H1 (cell line): ENCODE measurements at regions not wholly inside any gene's neighbourhood (a gene's known extent, or its start where the extent isn't known, plus 50 kb on each side); places are given as distances from the start of the nearest gene placed in this dataset.

ENCODE experiments used
- CTCF ChIA-PET: fragments of 300-600 bp; sonication (Branson Sonifier 250); formaldehyde crosslinking; loops from one replicate; lab custom pipeline; 2021; ENCODE audit not compliant: partially characterized antibody; lab: Charles Lee
- POLR2A ChIA-PET: fragments of 300-600 bp; sonication (Branson Sonifier 250); formaldehyde crosslinking; loops from one replicate; lab custom pipeline; 2021; ENCODE audit warnings: inconsistent platforms; ENCODE audit not compliant: partially characterized antibody; lab: Charles Lee
- DNase-seq, 2 experiments: peaks; one replicate each; pipeline versions ENCODE4 v3.0.0 to v3.0.0-alpha.2; 2010 to 2022; ENCODE audit warnings: low spot score in 2 of 2, low read depth in 1 of 2, mixed read lengths in 1 of 2
- FAIRE-seq: peaks from 2 replicates; lab custom pipeline; 2011; peaks lifted over from hg19 to GRCh38; lab: Jason Lieb, UNC
- H2AFZ ChIP-seq: 2 replicates; pipeline ENCODE4 v1.8.1; 2012; ENCODE audit warnings: low read length, inconsistent platforms
- H2AK5ac ChIP-seq: 2 replicates; pipeline ENCODE4 v1.6.1; 2013; ENCODE audit warnings: low read depth, low read length
- H2BK120ac ChIP-seq: replicated peaks from 2 replicates; pipeline ENCODE3; 2013; ENCODE audit warnings: low read depth, low read length, inconsistent platforms
- H2BK12ac ChIP-seq: 2 replicates; pipeline ENCODE4 v1.6.1; 2013; ENCODE audit warnings: low read depth, low read length
- H2BK15ac ChIP-seq: 2 replicates; pipeline ENCODE4 v1.6.1; 2013; ENCODE audit warnings: low read length
- H2BK20ac ChIP-seq: 2 replicates; pipeline ENCODE4 v1.6.1; 2013; ENCODE audit warnings: low read length
- H2BK5ac ChIP-seq: 2 replicates; pipeline ENCODE4 v1.6.1; 2013; ENCODE audit warnings: low read depth, low read length
- H3K14ac ChIP-seq: 2 replicates; pipeline ENCODE4 v1.6.1; 2013; ENCODE audit warnings: inconsistent platforms; ENCODE audit not compliant: insufficient read length
- H3K18ac ChIP-seq: 2 replicates; pipeline ENCODE4 v1.6.1; 2013; ENCODE audit warnings: low read length; ENCODE audit errors: extremely low read depth
- H3K23ac ChIP-seq: 2 replicates; pipeline ENCODE4 v1.6.1; 2013; ENCODE audit warnings: inconsistent platforms; ENCODE audit not compliant: insufficient read length
- H3K23me2 ChIP-seq: 2 replicates; pipeline ENCODE4 v1.6.1; 2013; ENCODE audit warnings: low read depth, low read length
- H3K27ac ChIP-seq: 2 replicates; pipeline ENCODE4 v1.6.1; 2011; ENCODE audit warnings: low read depth, low read length, inconsistent platforms
- H3K27me3 ChIP-seq, 4 experiments: replicated peaks in 1 of 4; 1 replicate in 1 of 4; 2 replicates in 3 of 4; pipeline versions ENCODE4 v1.6.1 to v1.8.1; 2011 to 2013; ENCODE audit warnings: low read length in 3 of 4, mild to moderate bottlenecking in 3 of 4, inconsistent platforms in 2 of 4, mixed read lengths in 2 of 4, moderate library complexity in 1 of 4; ENCODE audit not compliant: control insufficient read depth in 3 of 4, insufficient read depth in 3 of 4; ENCODE audit errors: extremely low read depth in 1 of 4
- H3K36me3 ChIP-seq, 4 experiments: 2 replicates each; pipeline versions ENCODE4 v1.6.1 to v1.8.1; 2011 to 2013; ENCODE audit warnings: mild to moderate bottlenecking in 4 of 4, low read length in 3 of 4, moderate library complexity in 2 of 4, control low read depth in 1 of 4, inconsistent platforms in 1 of 4; ENCODE audit not compliant: insufficient read depth in 4 of 4, control insufficient read depth in 2 of 4
- H3K4ac ChIP-seq: replicated peaks from 2 replicates; pipeline ENCODE3; 2013; ENCODE audit warnings: low read length, low read depth, mixed read lengths, inconsistent platforms; ENCODE audit not compliant: insufficient read length
- H3K4me1 ChIP-seq, 4 experiments: replicated peaks in 1 of 4; 1 replicate in 1 of 4; 2 replicates in 3 of 4; pipeline versions ENCODE4 v1.6.1 to v1.8.1; 2011 to 2013; ENCODE audit warnings: low read length in 3 of 4, inconsistent platforms in 2 of 4, mixed read lengths in 1 of 4; ENCODE audit not compliant: insufficient read depth in 4 of 4, control insufficient read depth in 3 of 4
- H3K4me2 ChIP-seq, 2 experiments: 2 replicates each; pipeline versions ENCODE4 v1.6.1 to v1.8.1; 2011 to 2013; ENCODE audit warnings: low read depth in 2 of 2, low read length in 2 of 2, control low read depth in 1 of 2, inconsistent platforms in 1 of 2, mild to moderate bottlenecking in 1 of 2; ENCODE audit not compliant: insufficient read depth in 1 of 2
- H3K4me3 ChIP-seq, 4 experiments: fragments of 200-600, 300-600 bp in 1 of 4; sonication (generic), shearing (Covaris generic), sonication (Bioruptor Twin) in 1 of 4; 2 replicates each; pipeline versions ENCODE4 v1.5.1 to v1.8.1; 2011 to 2016; ENCODE audit warnings: low read length in 4 of 4, low read depth in 3 of 4, control low read depth in 2 of 4, inconsistent platforms in 2 of 4, mild to moderate bottlenecking in 2 of 4, mixed read lengths in 1 of 4, moderate library complexity in 1 of 4; ENCODE audit not compliant: insufficient read depth in 2 of 4; ENCODE audit errors: extremely low read depth in 1 of 4
- H3K56ac ChIP-seq: replicated peaks from 2 replicates; pipeline ENCODE3; 2013; ENCODE audit warnings: low read depth, mild to moderate bottlenecking, mixed read lengths, low read length, inconsistent platforms; ENCODE audit not compliant: insufficient read length
- H3K79me1 ChIP-seq: 2 replicates; pipeline ENCODE4 v1.6.1; 2013; ENCODE audit warnings: low read depth, low read length, control low read depth
- H3K79me2 ChIP-seq, 2 experiments: 2 replicates each; pipeline versions ENCODE4 v1.6.1 to v1.8.1; 2012 to 2013; ENCODE audit warnings: low read length in 2 of 2, mild to moderate bottlenecking in 2 of 2, inconsistent platforms in 1 of 2; ENCODE audit not compliant: insufficient read depth in 2 of 2, control insufficient read depth in 1 of 2
- H3K9ac ChIP-seq, 4 experiments: replicated peaks in 1 of 4; 1 replicate in 1 of 4; 2 replicates in 3 of 4; pipeline versions ENCODE4 v1.6.1 to v1.8.1; 2011 to 2013; ENCODE audit warnings: low read depth in 3 of 4, low read length in 3 of 4, control low read depth in 2 of 4, mild to moderate bottlenecking in 2 of 4, moderate library complexity in 2 of 4, inconsistent platforms in 1 of 4; ENCODE audit errors: extremely low read depth in 1 of 4
- H3K9me3 ChIP-seq, 2 experiments: 2 replicates each; pipeline versions ENCODE4 v1.6.1 to v1.8.1; 2012 to 2013; ENCODE audit warnings: mild to moderate bottlenecking in 2 of 2, moderate library complexity in 2 of 2, control low read depth in 1 of 2, inconsistent platforms in 1 of 2, low read depth in 1 of 2, low read length in 1 of 2, mixed read lengths in 1 of 2; ENCODE audit not compliant: insufficient read depth in 2 of 2
- H4K20me1 ChIP-seq, 2 experiments: replicated peaks in 1 of 2; 2 replicates each; pipeline versions ENCODE3 to v1.8.1; 2011 to 2013; ENCODE audit warnings: inconsistent platforms in 2 of 2, low read length in 2 of 2, mild to moderate bottlenecking in 1 of 2; ENCODE audit not compliant: insufficient read depth in 2 of 2, control insufficient read depth in 1 of 2
- H4K5ac ChIP-seq: 2 replicates; pipeline ENCODE4 v1.6.1; 2013; ENCODE audit warnings: low read length, low read depth, mixed read lengths, inconsistent platforms; ENCODE audit not compliant: insufficient read length
- H4K8ac ChIP-seq: 2 replicates; pipeline ENCODE4 v1.8.0; 2013; ENCODE audit warnings: mild to moderate bottlenecking, moderate library complexity, low read length, inconsistent platforms; ENCODE audit not compliant: insufficient read depth; ENCODE audit errors: extremely low read depth
- H4K91ac ChIP-seq: replicated peaks from 2 replicates; pipeline ENCODE3; 2013; ENCODE audit warnings: low read length, mixed read lengths, inconsistent platforms; ENCODE audit not compliant: insufficient read length
- ASH2L ChIP-seq: fragments of 200-600, 300-600 bp; sonication (generic); IDR thresholded peaks from one replicate; pipeline ENCODE4 v1.7.1; 2017; ENCODE audit warnings: low read length
- BCL11A ChIP-seq, 2 experiments: IDR thresholded peaks; one replicate each; pipeline ENCODE4 v1.6.1; 2011; ENCODE audit warnings: low read depth in 2 of 2, low read length in 2 of 2, mild to moderate bottlenecking in 2 of 2
- CREB1 ChIP-seq: IDR thresholded peaks from 2 replicates; pipeline ENCODE4 v1.6.1; 2012; ENCODE audit warnings: inconsistent platforms
- EGR1 ChIP-seq: IDR thresholded peaks from 2 replicates; pipeline ENCODE4 v1.6.1; 2011; ENCODE audit warnings: low read depth, low read length, borderline replicate concordance
- EP300 ChIP-seq, 2 experiments: IDR thresholded peaks; 1 replicate in 1 of 2; 2 replicates in 1 of 2; pipeline ENCODE4 v1.6.1; 2011 to 2012; ENCODE audit warnings: low read depth in 2 of 2, low read length in 2 of 2, mild to moderate bottlenecking in 2 of 2, borderline replicate concordance in 1 of 2, inconsistent platforms in 1 of 2, moderate library complexity in 1 of 2
- HDAC2 ChIP-seq, 2 experiments: fragments of 300-600 bp in 1 of 2; sonication (generic) in 1 of 2; IDR thresholded peaks; 2 replicates each; pipeline ENCODE4 v1.6.1; 2011 to 2012; ENCODE audit warnings: low read depth in 2 of 2, low read length in 2 of 2, mild to moderate bottlenecking in 2 of 2, moderate library complexity in 2 of 2, borderline replicate concordance in 1 of 2, inconsistent platforms in 1 of 2
- HDAC6 ChIP-seq: IDR thresholded peaks from one replicate; pipeline ENCODE4 v1.7.1; 2012; ENCODE audit warnings: low read depth, mild to moderate bottlenecking, inconsistent platforms, low read length, moderate library complexity
- JUND ChIP-seq: IDR thresholded peaks from 2 replicates; pipeline ENCODE4 v1.6.1; 2011; ENCODE audit warnings: mild to moderate bottlenecking, improper control_type of control experiment, low read length
- KDM4A ChIP-seq: IDR thresholded peaks from one replicate; pipeline ENCODE4 v1.7.1; 2012; ENCODE audit warnings: low read depth, mild to moderate bottlenecking, moderate library complexity, low read length, inconsistent platforms; ENCODE audit not compliant: severe bottlenecking
- RAD21 ChIP-seq, 2 experiments: IDR thresholded peaks in 1 of 2; conservative IDR thresholded peaks in 1 of 2; 2 replicates each; pipeline ENCODE4 v1.6.1; 2011; ENCODE audit warnings: low read depth in 2 of 2, low read length in 2 of 2, improper control_type of control experiment in 1 of 2, inconsistent platforms in 1 of 2, mild to moderate bottlenecking in 1 of 2, moderate library complexity in 1 of 2
- RBBP5 ChIP-seq: IDR thresholded peaks from 2 replicates; pipeline ENCODE4 v1.7.1; 2012; ENCODE audit warnings: low read depth, mild to moderate bottlenecking, inconsistent platforms, low read length, moderate library complexity, borderline replicate concordance
- RNF2 ChIP-seq: fragments of 200-900, 300-1000 bp; sonication (generic); IDR thresholded peaks from 2 replicates; pipeline ENCODE4 v1.7.1; 2016; ENCODE audit warnings: borderline replicate concordance, low read depth, mild to moderate bottlenecking, antibody characterized with exemption, low read length; ENCODE audit not compliant: poor library complexity, severe bottlenecking; ENCODE audit errors: missing control alignments
- SP4 ChIP-seq: IDR thresholded peaks from 2 replicates; pipeline ENCODE4 v1.6.1; 2012; ENCODE audit warnings: low read length, inconsistent platforms
- TCF12 ChIP-seq: IDR thresholded peaks from 2 replicates; pipeline ENCODE4 v1.6.1; 2011; ENCODE audit warnings: low read depth, mild to moderate bottlenecking, low read length
- ZNF274 ChIP-seq: IDR thresholded peaks from 2 replicates; pipeline ENCODE4 v1.7.0; 2012; ENCODE audit warnings: low read length, borderline replicate concordance; ENCODE audit errors: extremely low read depth
- WGBS, 2 experiments: shearing (Covaris generic) in 1 of 2; methylation state at CpG; one replicate each; pipeline versions ENCODE4 v1.1.6 to v1.1.7; 2013 to 2015; ENCODE audit warnings: low lambda C conversion rate in 2 of 2, mixed read lengths in 2 of 2, inconsistent platforms in 1 of 2, low coverage in 1 of 2, missing lambda C conversion rate in 1 of 2; ENCODE audit not compliant: insufficient replicate concordance in 2 of 2, insufficient coverage in 1 of 2, insufficient read length in 1 of 2; ENCODE audit errors: extremely low coverage in 1 of 2, missing lambda C conversion rate in 1 of 2; 5-methylcytosine and 5-hydroxymethylcytosine counted together

- H3K4me2 ChIP-seq = no peak overlapping the region
- no peaks in the 10 kb centered on the region for H3K27me3 ChIP-seq
- H4K8ac ChIP-seq = no peak overlapping the region
- H3K23ac ChIP-seq = no peak overlapping the region
- H3K27ac ChIP-seq = no peak overlapping the region
- H2BK20ac ChIP-seq = no peak overlapping the region
- no peak overlapping the region for H2AK5ac ChIP-seq
- no peak overlapping the region for H3K4me3 ChIP-seq
- H3K4me1 ChIP-seq = no peaks in the 10 kb centered on the region
- H2BK15ac ChIP-seq = no peak overlapping the region
- no peak overlapping the region for H2AFZ ChIP-seq
- no peak overlapping the region for H4K91ac ChIP-seq
- no peaks in the 10 kb centered on the region for H3K9me3 ChIP-seq
- H4K20me1 ChIP-seq = no peaks in the 10 kb centered on the region
- H2BK5ac ChIP-seq = no peak overlapping the region
- DNase-seq (no peak), FAIRE-seq (no peak)
- no peaks in the 10 kb centered on the region for H3K79me2 ChIP-seq
- no peak overlapping the region for H3K4ac ChIP-seq
- no peak overlapping the region for H3K14ac ChIP-seq
- ChIA-PET POLR2A (no interaction called here), CTCF (interaction anchor here (0.6 to 0.9 kb wide), 2 partner anchors 372 to 520 kb away, joined by 3 read pairs; no protein-coding TSS in a partner anchor)
- WGBS, 2 experiments = 84% methylated on average over 3 of the region's 3 CpGs; no CpG with 5 or more reads in 1 of the 2 experiments
- H2BK120ac ChIP-seq = no peak overlapping the region
- no peak overlapping the region for H2BK12ac ChIP-seq
- H3K36me3 ChIP-seq = no peaks in the 10 kb centered on the region
- H4K5ac ChIP-seq = no peak overlapping the region
- H3K23me2 ChIP-seq = no peaks in the 10 kb centered on the region
- H3K18ac ChIP-seq = no peak overlapping the region
- no peak overlapping the region for H3K9ac ChIP-seq
- H3K79me1 ChIP-seq = no peaks in the 10 kb centered on the region
- no peak overlapping the region for H3K56ac ChIP-seq
- no peak for TF ChIP-seq ASH2L
- no peak for TF ChIP-seq TCF12
- no peak for TF ChIP-seq KDM4A
- TF ChIP-seq CREB1 = no peak
- TF ChIP-seq EP300 (IDR thresholded peaks at IDR 0.05; ENCODE audit: borderline replicate concordance in 1 of 2, low read depth in 2 of 2, low read length in 2 of 2) = no peak
- TF ChIP-seq RNF2 = no peak
- TF ChIP-seq HDAC2 (IDR thresholded peaks at IDR 0.05; ENCODE audit: borderline replicate concordance in 1 of 2, low read depth in 2 of 2, low read length in 2 of 2) = no peak
- no peak for TF ChIP-seq SP4
- TF ChIP-seq BCL11A (IDR thresholded peaks at IDR 0.05; ENCODE audit: low read depth in 2 of 2, low read length in 2 of 2) = no peak
- TF ChIP-seq EGR1 = no peak
- TF ChIP-seq RBBP5 = no peak
- TF ChIP-seq HDAC6 = no peak
- no peak for TF ChIP-seq JUND
- no peak for TF ChIP-seq ZNF274
- TF ChIP-seq RAD21 (IDR thresholded peaks at IDR 0.05 in 1 of 2, conservative IDR thresholded peaks at IDR 0.05 in 1 of 2; ENCODE audit: low read depth in 2 of 2, low read length in 2 of 2) = no peak
Observed at GRCh38 chr16:76650582-76650981, 373.4 kb downstream of the CNTNAP4 start.
